Lower leg skin (tissue), 3 donors: ENCODE measurements at regions not wholly inside any gene's neighbourhood (a gene's known extent, or its start where the extent isn't known, plus 50 kb on each side); places are given as distances from the start of the nearest gene placed in this dataset.

ENCODE experiments used
- CTCF ChIP-seq, 3 donors: fragments of 450-650 bp; IDR thresholded peaks; one replicate each; pipeline ENCODE4 v1.5.1; 2016; ENCODE audit warnings: antibody characterized with exemption in 3 of 3, mild to moderate bottlenecking in 3 of 3, moderate library complexity in 2 of 3
- POLR2A ChIP-seq, 2 donors: fragments of 450-650 bp; IDR thresholded peaks; one replicate each; pipeline ENCODE4 v1.6.1; 2016 to 2017; ENCODE audit warnings: antibody characterized with exemption in 2 of 2, mild to moderate bottlenecking in 1 of 2, moderate library complexity in 1 of 2

GRCh38 chr6:142605922-142606485, 304.2 kb downstream of the ADGRG6 start:
- no peak for TF ChIP-seq CTCF (IDR thresholded peaks at IDR 0.05)
- TF ChIP-seq POLR2A (IDR thresholded peaks at IDR 0.05): no peak
